ENCODE measurements at regions not wholly inside any gene's neighbourhood (a gene's known extent, or its start where the extent isn't known, plus 50 kb on each side); places are given as distances from the start of the nearest gene placed in this dataset.

DNA sequence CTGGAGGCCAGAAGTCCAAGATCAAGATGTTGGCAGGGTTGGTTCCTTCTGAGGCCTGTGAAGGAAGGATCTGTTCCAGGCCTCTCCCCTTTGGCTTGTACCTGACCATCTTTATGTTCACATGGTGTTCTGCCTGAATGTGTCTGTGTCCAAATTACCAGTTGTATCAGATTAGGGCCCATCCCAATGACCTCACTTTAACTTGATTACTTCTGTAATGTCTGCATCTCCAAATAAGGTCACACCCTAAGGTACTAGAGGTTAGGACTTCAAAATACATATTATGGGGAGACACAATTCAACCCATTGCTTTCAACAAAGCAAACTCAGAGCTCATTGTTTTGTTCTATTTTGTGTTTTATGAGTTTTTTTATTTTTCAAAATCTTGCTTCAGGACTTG lies 75.7 kb downstream of the TNFAIP3 start:
- no peak for ATAC-seq
- no TSS peak for BruUV-seq (replicated peaks)
- CTCF ChIA-PET (ENCODE audit: low intra/inter-chr PET ratio, low total read pairs), result interaction anchor here (3.8 to 4.4 kb wide), 2 partner anchors 236 kb away, joined by 29 to 71 read pairs; no protein-coding TSS in a partner anchor
- TF ChIP-seq, protein P1, sequence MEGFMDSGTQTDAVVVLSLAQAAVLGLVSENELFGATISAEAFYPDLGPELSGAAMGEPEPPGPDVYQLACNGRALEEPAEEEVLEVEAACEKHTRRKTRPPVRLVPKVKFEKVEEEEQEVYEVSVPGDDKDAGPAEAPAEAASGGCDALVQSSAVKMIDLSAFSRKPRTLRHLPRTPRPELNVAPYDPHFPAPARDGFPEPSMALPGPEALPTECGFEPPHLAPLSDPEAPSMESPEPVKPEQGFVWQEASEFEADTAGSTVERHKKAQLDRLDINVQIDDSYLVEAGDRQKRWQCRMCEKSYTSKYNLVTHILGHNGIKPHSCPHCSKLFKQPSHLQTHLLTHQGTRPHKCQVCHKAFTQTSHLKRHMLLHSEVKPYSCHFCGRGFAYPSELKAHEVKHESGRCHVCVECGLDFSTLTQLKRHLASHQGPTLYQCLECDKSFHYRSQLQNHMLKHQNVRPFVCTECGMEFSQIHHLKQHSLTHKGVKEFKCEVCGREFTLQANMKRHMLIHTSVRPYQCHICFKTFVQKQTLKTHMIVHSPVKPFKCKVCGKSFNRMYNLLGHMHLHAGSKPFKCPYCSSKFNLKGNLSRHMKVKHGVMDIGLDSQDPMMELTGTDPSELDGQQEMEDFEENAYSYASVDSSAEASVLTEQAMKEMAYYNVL (CRISPR knock-in tag; IDR thresholded peaks at IDR 0.05; ENCODE audit: borderline replicate concordance), result no peak
- no peak for TF ChIP-seq BRCA1 (CRISPR knock-in tag; IDR thresholded peaks at IDR 0.05)
- no peak for TF ChIP-seq RXRB (CRISPR knock-in tag; IDR thresholded peaks at IDR 0.05; ENCODE audit: borderline replicate concordance)
- no peak for TF ChIP-seq ZNF331 (CRISPR knock-in tag; IDR thresholded peaks at IDR 0.05)
- no peak for TF ChIP-seq CBX2 (IDR thresholded peaks at IDR 0.05; ENCODE audit: low read depth, low read length)
- TF ChIP-seq CBX2 (CRISPR knock-in tag; IDR thresholded peaks at IDR 0.05; ENCODE audit: low read depth), result no peak
- TF ChIP-seq TEAD2 (CRISPR knock-in tag; IDR thresholded peaks at IDR 0.05), result no peak
- no peak for TF ChIP-seq NKX3-1 (CRISPR knock-in tag; IDR thresholded peaks at IDR 0.05)
- TF ChIP-seq CC2D1A (CRISPR knock-in tag; IDR thresholded peaks at IDR 0.05), result no peak
- TF ChIP-seq ATM (IDR thresholded peaks at IDR 0.05; ENCODE audit: borderline replicate concordance), result no peak
- TF ChIP-seq, protein P2, sequence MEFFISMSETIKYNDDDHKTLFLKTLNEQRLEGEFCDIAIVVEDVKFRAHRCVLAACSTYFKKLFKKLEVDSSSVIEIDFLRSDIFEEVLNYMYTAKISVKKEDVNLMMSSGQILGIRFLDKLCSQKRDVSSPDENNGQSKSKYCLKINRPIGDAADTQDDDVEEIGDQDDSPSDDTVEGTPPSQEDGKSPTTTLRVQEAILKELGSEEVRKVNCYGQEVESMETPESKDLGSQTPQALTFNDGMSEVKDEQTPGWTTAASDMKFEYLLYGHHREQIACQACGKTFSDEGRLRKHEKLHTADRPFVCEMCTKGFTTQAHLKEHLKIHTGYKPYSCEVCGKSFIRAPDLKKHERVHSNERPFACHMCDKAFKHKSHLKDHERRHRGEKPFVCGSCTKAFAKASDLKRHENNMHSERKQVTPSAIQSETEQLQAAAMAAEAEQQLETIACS (CRISPR knock-in tag; IDR thresholded peaks at IDR 0.05), result no peak
- TF ChIP-seq, protein P3, sequence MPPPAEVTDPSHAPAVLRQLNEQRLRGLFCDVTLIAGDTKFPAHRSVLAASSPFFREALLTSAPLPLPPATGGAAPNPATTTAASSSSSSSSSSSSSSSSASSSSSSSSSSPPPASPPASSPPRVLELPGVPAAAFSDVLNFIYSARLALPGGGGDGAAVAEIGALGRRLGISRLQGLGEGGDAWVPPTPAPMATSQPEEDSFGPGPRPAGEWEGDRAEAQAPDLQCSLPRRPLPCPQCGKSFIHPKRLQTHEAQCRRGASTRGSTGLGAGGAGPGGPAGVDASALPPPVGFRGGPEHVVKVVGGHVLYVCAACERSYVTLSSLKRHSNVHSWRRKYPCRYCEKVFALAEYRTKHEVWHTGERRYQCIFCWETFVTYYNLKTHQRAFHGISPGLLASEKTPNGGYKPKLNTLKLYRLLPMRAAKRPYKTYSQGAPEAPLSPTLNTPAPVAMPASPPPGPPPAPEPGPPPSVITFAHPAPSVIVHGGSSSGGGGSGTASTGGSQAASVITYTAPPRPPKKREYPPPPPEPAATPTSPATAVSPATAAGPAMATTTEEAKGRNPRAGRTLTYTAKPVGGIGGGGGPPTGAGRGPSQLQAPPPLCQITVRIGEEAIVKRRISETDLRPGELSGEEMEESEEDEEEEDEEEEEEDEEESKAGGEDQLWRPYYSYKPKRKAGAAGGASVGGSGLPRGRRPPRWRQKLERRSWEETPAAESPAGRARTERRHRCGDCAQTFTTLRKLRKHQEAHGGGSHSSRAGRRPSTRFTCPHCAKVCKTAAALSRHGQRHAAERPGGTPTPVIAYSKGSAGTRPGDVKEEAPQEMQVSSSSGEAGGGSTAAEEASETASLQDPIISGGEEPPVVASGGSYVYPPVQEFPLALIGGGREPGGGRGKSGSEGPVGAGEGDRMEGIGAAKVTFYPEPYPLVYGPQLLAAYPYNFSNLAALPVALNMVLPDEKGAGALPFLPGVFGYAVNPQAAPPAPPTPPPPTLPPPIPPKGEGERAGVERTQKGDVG (CRISPR knock-in tag; IDR thresholded peaks at IDR 0.05; ENCODE audit: borderline replicate concordance), result no peak
- TF ChIP-seq MED1 (CRISPR knock-in tag; IDR thresholded peaks at IDR 0.05), result no peak
- no peak for TF ChIP-seq KLF13 (CRISPR knock-in tag; IDR thresholded peaks at IDR 0.05)
- TF ChIP-seq, protein P4, sequence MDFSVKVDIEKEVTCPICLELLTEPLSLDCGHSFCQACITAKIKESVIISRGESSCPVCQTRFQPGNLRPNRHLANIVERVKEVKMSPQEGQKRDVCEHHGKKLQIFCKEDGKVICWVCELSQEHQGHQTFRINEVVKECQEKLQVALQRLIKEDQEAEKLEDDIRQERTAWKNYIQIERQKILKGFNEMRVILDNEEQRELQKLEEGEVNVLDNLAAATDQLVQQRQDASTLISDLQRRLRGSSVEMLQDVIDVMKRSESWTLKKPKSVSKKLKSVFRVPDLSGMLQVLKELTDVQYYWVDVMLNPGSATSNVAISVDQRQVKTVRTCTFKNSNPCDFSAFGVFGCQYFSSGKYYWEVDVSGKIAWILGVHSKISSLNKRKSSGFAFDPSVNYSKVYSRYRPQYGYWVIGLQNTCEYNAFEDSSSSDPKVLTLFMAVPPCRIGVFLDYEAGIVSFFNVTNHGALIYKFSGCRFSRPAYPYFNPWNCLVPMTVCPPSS (IDR thresholded peaks at IDR 0.05), result no peak
- TF ChIP-seq HOXA3 (CRISPR knock-in tag; IDR thresholded peaks at IDR 0.05), result no peak
- TF ChIP-seq GPN1 (CRISPR knock-in tag; IDR thresholded peaks at IDR 0.05; ENCODE audit: borderline replicate concordance), result no peak

More for the DNA sequence above, 75.7 kb downstream of the TNFAIP3 start:
- Histone ChIP-seq H2AFZ (ENCODE audit: low read length) (no peak overlapping the region), H3K36me3 (replicated peaks in 1 of 2; ENCODE audit: control insufficient read depth in 1 of 2, insufficient read depth in 2 of 2, low read length in 2 of 2) (no peaks in the 10 kb centered on the region), H3K79me2 (ENCODE audit: insufficient read depth, low read length) (no peaks in the 10 kb centered on the region), H3K9me3 (ENCODE audit: low read length) (no peaks in the 10 kb centered on the region), H3K9ac (ENCODE audit: insufficient read depth, low read depth, low read length) (no peak overlapping the region), H3K4me3 (replicated peaks in 1 of 3; ENCODE audit: insufficient read depth in 1 of 3, low read depth in 2 of 3, low read length in 3 of 3) (no peak overlapping the region), H3K27ac (ENCODE audit: extremely low read length, insufficient read depth, low read length) (no peak overlapping the region), H3K4me1 (ENCODE audit: insufficient read depth, low read length) (peaks cover 8% of the 10 kb centered on the region), H4K20me1 (ENCODE audit: insufficient read depth, low read length) (no peaks in the 10 kb centered on the region), H3K27me3 (ENCODE audit: control insufficient read depth in 1 of 2, insufficient read depth in 2 of 2, low read length in 2 of 2) (peaks cover 0 to 4% of the 10 kb centered on the region in 2 experiments; a peak in 1 of 5 replicates), H3K4me2 (ENCODE audit: low read depth, low read length) (no peak overlapping the region)
- DNase-seq (ENCODE audit: low spot score) (no peak), FAIRE-seq (no peak)
- intact Hi-C loops (cut with micrococcal nuclease; ENCODE audit: unreplicated experiment), result loop anchor here (10.0 kb wide), 1 partner anchor 138 kb away; no protein-coding TSS in a partner anchor
- POLR2A ChIA-PET, result no interaction called here
- in situ Hi-C loops (cut with HindIII; ENCODE audit: extremely low pct_ligation_motif_present, low pct_unique_long_range_greater_than_20kb), result loop anchor here (5.0 kb wide), 2 partner anchors 75 to 235 kb away; partner anchors contain the start of gene TNFAIP3
